ENCODE measurements at regions not wholly inside any gene's neighbourhood (a gene's known extent, or its start where the extent isn't known, plus 50 kb on each side); places are given as distances from the start of the nearest gene placed in this dataset.

- DNase-seq (ENCODE audit: low read depth): no peak
Measured at GRCh38 chr11:19560156-19560555, 152.5 kb upstream of the NAV2 start.

GRCh38 chr11:19559746-19560145 lies 152.9 kb upstream of the NAV2 start:
- DNase-seq (ENCODE audit: low read depth): no peak

- DNase-seq (ENCODE audit: low read depth): no peak
Measured at GRCh38 chr11:19558189-19558986, 154.2 kb upstream of the NAV2 start.

- peak; percentile 82 for DNase-seq (ENCODE audit: low read depth)
Measured at GRCh38 chr11:19557720-19558140, 154.9 kb upstream of the NAV2 start.

- DNase-seq (ENCODE audit: low read depth): no peak
Measured at GRCh38 chr11:19557185-19557584, 155.5 kb upstream of the NAV2 start.

GRCh38 chr11:19555266-19555665 lies 157.4 kb upstream of the NAV2 start:
- DNase-seq (ENCODE audit: low read depth): no peak

- DNase-seq (ENCODE audit: low read depth): peak; percentile 76
Measured at GRCh38 chr11:19553683-19554333, 158.8 kb upstream of the NAV2 start.

GRCh38 chr11:19552656-19553260 lies 159.9 kb upstream of the NAV2 start:
- DNase-seq (ENCODE audit: low read depth): no peak

GRCh38 chr11:19552161-19552560 lies 160.5 kb upstream of the NAV2 start:
- DNase-seq (ENCODE audit: low read depth): no peak

GRCh38 chr11:19551457-19551856 lies 161.2 kb upstream of the NAV2 start:
- no peak for DNase-seq (ENCODE audit: low read depth)

- no peak for DNase-seq (ENCODE audit: low read depth)
Measured at GRCh38 chr11:19547044-19547443, 165.6 kb upstream of the NAV2 start.

- no peak for DNase-seq (ENCODE audit: low read depth)
Measured at GRCh38 chr11:19546325-19546724, 166.3 kb upstream of the NAV2 start.

- DNase-seq (ENCODE audit: low read depth): no peak
Measured at GRCh38 chr11:19541521-19542049, 171.1 kb upstream of the NAV2 start.

GRCh38 chr11:19539861-19540260 lies 172.8 kb upstream of the NAV2 start:
- no peak for DNase-seq (ENCODE audit: low read depth)

GRCh38 chr11:19537803-19538453 lies 174.7 kb upstream of the NAV2 start:
- no peak for DNase-seq (ENCODE audit: low read depth)

GRCh38 chr11:19536131-19536530 lies 176.5 kb upstream of the NAV2 start:
- DNase-seq (ENCODE audit: low read depth): no peak

GRCh38 chr11:19530505-19530904 lies 182.1 kb upstream of the NAV2 start:
- DNase-seq (ENCODE audit: low read depth): no peak

- no peak for DNase-seq (ENCODE audit: low read depth)
Measured at GRCh38 chr11:19526119-19526518, 186.5 kb upstream of the NAV2 start.

GRCh38 chr11:19525714-19526113 lies 186.9 kb upstream of the NAV2 start:
- DNase-seq (ENCODE audit: low read depth): no peak

GRCh38 chr11:19525276-19525675 lies 187.4 kb upstream of the NAV2 start:
- no peak for DNase-seq (ENCODE audit: low read depth)

- DNase-seq (ENCODE audit: low read depth): no peak
Measured at GRCh38 chr11:19524171-19524671, 188.4 kb upstream of the NAV2 start.

GRCh38 chr11:19520681-19521080 lies 192.0 kb upstream of the NAV2 start:
- DNase-seq (ENCODE audit: low read depth): no peak
